Pulmonary artery endothelial cell (primary cell): ENCODE measurements at regions not wholly inside any gene's neighbourhood (a gene's known extent, or its start where the extent isn't known, plus 50 kb on each side); places are given as distances from the start of the nearest gene placed in this dataset.

Experiments
- DNase-seq: peaks from one replicate; pipeline ENCODE4 v3.0.0-alpha.2; 2011; ENCODE audit warnings: low read depth, low spot score

DNA sequence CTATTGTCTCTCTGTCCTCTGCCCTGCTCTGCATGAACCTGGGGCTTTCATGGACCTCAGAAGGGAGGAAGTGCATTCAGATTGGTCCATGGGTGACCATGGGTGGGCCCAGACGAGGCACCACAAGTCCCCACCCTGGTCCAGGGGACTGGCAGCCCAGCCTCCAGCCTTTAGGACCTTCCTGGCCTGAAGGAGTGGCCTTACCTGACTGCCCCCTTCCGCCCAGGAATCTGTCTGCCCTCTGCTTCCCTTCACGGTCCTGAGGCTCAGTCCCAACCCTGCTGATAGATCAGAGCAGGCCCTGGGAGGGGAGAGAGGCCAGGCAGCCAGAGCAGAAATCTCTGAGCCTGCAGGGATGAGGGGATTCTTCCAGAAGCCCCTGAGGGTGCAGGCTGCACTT, 455.4 kb downstream of the PCDH18 start:
- no peak for DNase-seq

DNA sequence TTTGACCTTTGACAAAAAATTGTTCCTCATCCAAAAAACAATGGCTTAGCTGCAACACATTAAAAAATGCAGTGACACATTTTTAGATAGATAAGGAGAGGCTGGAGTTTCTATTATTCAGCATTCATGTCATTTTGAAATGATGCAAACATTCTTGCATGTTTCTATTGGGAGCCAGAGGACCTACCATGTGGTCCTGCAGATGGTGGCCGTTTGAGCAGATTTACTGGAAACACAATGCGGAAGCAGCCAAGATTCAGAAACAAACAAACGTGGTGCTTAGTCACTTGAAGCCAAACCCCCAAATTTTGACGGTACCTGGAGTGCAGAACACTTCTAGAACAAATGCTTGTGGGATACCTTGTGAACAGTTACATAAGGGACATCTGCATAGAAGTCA, 456.7 kb downstream of the PCDH18 start:
- DNase-seq, result no peak

DNA sequence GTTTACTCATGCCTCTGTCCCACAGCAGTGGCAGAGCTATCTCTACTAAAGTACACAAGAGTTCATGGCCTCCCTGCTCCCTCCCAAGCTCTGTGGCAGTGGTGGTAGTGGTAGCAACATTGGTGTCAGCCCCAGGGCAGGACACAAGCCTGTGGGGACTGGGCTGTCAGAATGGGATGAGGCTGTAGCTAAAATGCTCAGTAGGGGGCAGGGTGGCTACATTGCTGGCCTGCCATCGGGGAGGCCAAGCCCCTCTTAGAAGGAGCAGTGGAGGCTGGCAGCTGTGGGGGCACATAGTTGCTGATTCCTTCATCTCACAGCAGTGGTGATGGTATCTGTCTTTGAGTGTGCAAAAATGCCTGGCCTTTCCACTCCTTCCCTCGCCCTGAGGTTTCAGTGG, 461.7 kb downstream of the PCDH18 start:
- no peak for DNase-seq

DNA sequence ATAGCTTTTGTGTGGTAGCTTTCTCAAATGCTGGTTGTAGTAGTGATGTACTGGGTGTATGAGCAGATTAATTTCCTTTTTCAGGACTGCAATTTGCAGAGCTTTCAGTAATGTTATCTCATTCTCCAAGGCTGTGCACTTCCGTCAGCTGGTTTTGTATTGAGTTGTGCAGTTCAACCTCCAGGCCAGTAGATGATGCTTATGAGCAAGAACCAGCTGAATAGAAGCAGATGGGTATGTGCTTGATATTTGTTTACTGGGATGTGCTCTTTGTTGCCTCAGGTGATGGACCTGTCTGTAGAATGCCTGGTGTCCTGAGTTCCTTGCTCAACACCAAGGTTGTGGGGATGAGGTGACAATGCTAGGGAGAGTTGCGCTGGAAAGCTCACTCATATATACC, 462.8 kb downstream of the PCDH18 start:
- no peak for DNase-seq

DNA sequence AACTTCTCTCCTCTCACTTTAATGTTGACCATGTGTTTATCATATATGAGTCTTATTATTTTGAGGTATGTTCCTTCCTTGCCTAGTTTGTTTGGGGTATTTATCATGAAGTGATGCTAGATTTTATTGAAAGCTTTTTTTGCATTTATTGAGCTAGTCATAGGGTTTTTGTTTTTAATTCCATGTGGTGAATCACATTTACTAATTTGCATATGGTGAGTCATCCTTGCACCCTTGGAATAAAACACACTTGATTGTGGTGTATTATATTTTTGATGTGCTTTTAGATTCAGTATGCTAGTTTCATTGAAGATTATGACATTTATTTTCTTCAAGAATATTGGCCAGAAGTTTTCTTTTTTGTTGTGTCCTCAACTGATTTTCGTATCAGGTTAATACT, 464.6 kb downstream of the PCDH18 start:
- no peak for DNase-seq

DNA sequence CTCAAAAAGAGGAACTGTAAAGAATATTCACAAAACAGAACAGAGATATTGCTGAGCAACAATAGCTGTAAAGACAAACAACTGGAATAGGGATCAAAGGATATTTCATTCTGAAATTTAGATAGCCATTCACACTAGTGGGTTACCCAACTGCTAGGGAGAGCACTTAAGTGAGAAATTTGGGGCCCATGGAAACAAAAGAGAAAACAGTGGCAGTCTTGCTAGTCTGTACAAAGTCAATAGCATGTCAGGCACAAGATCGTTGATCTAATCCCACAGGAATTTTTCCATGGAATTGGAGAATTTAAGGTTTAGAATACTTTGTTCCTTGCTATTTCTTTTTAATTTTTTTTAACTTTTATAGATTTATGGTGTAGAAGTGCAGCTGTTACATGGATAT, 467.0 kb downstream of the PCDH18 start:
- no peak for DNase-seq

DNA sequence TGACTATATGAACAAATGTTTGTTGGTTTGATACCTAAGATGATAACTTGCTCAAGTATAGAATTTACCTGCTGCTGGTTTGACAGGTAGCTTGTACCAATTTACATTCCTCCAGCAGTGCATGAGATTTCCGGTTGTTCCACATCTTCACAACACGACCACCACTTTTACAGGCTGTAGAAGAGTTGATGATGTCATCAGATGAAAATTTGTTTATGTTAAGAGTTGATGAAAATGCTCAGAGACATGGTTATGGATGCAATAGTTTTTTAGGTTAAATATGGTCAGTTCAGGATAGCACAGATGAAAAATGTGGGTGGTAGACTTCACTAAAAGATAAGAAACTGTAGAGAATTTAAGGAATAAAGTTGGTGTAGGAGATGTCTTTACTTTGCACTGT, 468.3 kb downstream of the PCDH18 start:
- DNase-seq, result no peak

DNA sequence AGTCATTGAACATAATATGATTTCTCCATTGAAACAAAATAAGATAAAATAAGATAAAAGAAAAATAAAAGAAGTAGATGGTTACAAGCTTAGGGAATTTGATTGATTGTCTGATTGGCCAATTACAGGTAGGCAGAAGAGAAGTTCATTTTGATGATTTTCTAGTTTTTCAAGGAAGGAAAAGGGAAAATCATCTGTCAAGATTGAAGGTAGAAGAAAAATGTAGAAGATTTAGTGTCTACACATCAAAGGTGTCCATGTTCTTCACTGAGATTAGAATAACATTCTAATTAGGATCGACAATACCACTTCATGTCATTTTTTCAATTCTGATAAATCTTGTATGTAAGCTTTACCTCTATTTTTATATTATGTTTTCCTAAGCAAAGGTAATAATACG, 489.1 kb downstream of the PCDH18 start:
- no peak for DNase-seq

DNA sequence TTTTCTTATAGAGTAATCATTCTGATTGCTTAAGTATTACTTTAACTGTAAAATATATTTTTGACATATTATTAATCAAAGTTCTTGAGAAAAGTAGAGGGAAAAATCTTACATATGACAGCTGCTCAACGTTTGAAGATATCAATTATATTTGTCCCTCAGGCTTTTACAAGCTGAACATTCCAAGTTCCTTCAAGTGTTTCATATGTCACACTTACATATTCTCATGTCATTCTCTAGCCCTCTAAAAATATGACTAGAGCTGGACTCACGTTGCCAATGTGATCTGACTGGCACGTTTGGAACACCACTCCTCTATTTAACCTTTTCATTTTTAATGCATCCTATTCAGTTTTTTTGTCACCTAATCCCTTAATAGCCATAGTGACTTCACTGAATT, 492.9 kb downstream of the PCDH18 start:
- no peak for DNase-seq

DNA sequence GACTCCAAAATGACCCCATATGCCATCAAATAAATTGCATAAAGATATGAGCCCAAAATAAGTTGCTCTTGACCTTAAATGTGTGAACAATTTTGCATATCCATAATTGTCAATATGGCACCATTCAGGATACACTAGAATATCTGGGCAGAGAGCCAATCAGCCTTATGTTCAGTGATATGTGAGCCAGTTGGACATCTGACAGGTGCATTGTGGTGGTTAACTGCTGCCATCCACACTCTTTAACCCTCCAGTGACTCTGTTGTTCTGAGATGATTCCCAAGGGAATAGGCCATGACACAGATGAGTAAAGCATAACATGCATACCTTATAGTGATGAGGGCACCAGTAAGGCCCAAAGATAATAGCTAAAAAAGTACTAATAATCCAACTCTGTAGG, 500.1 kb downstream of the PCDH18 start:
- DNase-seq, result no peak

DNA sequence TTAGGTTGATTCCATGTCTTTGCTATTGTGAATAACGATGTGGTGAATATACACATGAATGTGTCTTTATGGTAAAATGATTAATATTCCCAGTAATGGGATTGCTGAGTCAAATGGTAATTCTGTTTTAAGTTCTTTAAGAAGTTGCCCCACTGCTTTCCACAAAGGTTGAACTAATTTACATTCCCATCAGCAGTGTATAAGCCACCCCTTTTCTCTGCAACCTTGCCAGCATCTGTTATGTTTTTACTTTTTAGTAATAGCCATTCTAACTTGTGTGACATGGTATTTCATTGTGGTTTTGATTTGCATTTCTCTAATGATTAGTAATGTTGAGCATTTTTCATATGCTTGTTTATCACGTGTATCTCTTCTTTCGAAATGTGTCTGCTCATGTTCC, 503.3 kb downstream of the PCDH18 start:
- no peak for DNase-seq

DNA sequence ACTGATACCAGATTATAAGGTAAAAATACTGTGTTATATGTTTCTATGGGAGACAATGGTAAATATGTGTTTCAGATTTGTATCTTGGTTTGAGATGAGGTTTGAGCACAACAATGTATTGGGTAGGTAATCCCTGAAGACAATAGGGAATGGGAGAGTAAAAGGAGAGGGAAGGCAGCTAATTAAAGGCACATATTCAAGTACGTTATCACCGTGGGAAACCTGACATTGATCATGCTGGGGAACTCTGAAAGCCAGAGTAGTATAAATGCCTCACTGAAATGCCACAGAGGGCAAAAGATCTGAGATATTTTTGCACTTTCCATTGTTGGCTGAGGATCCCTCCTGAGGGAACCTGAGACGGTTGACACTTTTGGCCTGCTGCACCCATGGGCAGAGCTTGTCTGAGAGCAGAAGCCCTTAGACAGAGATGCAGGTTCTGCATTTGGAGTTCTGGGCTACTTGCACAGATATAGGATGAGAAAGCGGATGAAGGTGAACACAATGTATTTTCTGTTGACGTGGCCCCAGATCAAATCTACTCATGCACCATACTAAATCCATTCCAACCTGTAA, 506.7 kb downstream of the PCDH18 start:
- no peak for DNase-seq

DNA sequence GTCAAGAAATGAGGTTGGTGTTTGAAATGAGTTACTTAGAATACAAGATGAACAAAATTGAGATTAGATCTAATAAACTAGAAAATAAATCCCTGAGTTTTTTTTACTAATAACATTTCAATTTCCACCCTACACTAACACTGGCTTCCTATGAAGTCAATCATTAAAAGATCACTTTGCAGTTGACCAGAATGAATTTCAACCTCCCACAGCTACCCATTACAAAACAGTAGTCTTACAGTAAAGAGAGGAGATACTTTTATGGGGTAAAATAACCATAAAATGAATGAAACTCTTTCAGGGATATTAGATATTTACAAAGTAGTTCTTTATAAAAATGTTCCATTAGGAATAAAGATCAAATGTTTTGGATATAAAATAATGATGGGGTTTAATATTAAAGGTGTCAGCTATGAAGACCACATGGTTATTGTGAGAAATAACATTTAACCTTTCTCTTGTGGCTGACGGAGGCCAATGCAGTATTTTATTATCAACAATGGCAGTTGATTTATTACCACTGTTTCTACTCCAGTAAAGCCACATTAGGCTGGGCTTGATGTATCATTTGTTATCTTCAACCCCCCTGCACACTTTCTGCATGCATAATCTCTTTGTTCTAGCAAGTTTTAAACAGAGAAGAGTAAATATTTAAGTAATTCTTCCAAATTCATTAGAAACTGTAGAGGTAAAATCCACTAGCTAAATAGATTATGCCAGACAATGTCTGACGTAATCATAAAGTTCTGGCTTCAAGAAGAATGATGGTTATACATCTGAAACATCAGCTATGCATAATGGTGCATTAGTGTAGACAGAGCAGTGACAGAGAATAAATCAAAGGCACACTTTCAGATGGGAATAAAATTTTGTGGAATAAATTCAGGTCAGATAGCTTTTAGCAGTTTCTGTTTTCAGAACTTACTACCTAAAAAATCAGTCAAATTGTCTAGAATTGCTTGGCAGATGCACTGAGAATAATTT, 516.6 kb downstream of the PCDH18 start:
- DNase-seq, result no peak

DNA sequence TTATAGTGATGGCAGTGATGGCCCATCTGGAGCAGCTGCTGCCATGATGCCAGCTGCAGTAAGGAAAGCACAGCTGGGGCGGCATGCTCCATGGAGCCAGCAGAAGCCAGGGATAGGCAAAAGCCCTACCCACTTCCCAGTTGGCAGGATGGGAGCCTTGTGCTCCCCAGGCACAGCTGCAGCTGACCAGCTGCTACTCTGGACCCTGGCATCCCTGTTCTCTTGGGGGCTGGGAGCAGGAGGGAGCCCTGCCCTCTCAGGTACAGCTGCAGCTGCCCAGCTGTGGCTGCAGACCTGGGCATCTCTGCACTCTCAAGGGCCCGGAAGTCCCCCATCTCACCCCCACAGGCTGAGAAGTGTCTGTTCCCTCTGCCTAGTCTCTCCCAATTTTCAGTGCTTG, 531.9 kb downstream of the PCDH18 start:
- no peak for DNase-seq

DNA sequence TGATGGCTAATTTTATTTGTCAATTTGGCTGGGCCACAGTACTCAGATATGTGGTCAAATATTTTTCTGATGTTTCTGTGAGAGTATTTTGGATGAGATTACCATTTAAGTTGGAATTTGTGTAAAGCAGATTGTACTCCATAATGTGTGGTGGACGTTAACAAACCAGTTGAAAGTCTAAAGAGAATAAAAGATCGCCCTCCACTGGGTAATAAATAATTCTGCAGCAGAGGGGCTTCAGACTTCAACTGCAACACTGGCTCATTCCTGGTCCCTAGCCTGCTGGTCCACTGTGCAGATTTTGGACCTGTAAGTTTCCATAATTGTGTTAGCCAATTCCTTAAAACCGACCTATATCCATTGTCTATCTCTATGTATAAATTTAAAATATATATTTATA, 540.3 kb downstream of the PCDH18 start:
- DNase-seq, result no peak

DNA sequence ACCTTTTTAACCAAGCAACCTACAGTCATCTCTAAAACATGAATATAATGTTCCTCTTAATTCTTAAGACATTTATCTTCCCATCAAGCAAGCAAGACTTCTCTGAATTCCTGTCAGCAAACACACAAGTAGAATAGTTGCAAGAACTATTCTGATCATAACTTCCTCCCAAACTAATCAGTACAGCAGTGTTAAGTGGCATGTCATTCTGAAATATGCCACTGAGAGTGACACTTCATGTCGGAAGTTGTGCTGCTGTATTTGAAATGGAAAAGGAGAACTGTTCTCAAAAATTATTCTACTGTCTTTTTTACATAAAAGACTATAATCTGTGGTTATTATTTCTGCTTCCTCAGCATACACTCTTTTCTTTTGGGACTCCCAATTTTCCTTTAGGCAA, 546.6 kb downstream of the PCDH18 start:
- no peak for DNase-seq

DNA sequence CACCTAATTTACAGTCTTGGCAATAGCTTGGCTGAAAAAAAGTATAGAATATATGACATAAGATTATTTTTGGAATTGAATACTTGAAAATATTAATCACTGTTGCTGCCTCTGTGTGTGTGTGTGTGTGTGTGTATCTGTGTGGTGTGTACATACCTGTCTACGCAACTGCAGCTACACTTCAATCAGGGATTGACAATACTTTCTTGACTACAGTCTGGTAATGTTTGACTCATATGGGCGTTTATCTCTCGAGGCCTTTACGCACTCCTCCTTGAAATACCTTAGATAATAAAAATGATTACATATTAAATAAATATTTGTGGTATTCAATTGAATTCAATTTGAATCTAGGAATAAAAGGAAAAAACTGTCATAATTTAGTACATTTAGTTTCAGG, 565.2 kb downstream of the PCDH18 start:
- no peak for DNase-seq

DNA sequence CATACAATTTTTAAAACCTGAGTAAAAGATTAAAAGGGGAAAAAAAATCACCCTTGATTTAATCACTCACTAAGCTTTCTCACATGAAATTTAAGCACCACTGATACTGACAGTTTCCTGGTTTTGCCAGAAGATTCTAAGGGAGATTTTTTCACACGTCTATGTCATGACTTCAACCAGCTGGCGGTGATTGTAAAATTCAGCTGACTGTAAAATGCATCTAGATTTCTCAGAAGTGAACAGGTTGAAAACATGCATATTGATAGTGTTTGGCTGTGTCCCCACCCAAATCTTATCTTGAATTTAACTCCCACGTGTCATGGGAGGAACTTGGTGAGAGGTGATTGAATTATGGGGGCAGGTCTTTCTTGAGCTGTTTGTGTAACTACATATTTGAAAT, 566.8 kb downstream of the PCDH18 start:
- no peak for DNase-seq

DNA sequence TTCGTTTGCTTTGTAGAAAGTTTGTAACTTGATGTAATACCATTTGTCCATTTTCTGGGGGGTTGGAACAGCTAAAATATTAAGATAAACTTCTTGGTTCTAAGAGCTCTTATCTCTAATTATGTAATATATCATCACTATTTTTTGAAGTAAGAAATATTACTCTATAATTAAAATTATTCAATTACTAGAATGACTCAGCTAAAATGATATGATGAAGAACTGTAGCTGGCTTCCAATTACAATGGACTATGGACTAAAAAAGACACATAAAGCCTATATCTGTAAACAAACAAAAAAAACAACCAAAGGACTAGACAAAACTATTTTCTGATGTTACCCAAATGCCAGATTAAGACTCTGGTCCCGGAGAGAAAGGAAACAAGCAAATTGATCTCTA, 569.4 kb downstream of the PCDH18 start:
- DNase-seq, result no peak

DNA sequence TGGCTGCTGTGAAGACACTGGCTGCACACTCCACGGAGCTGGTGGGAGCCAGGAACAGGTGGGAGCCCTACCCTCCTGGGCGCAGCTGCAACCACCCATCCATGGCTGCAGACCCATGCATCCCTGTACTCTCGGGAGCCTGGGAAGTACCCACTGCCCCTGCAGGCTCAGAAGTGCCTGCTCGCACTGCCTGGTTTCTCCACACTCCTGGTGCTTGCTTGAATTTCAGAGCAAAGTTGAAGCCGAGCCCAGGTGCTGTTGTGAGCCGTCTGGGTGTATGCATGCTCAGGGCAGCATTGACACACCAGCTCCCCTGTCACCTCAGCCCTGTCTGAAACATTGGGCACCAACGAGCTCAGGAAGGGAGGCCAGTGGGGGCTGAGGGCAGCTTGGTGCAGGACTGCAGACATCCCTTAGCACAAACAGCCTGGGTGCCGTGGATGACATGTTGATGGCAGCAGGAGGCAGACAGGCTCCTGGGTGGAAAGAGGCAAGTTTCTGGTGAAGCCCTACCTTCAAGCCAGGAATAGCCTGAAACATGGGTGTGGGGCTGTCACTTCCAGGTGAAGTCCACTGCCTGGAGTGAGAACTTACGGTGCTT, 585.9 kb downstream of the PCDH18 start:
- no peak for DNase-seq

DNA sequence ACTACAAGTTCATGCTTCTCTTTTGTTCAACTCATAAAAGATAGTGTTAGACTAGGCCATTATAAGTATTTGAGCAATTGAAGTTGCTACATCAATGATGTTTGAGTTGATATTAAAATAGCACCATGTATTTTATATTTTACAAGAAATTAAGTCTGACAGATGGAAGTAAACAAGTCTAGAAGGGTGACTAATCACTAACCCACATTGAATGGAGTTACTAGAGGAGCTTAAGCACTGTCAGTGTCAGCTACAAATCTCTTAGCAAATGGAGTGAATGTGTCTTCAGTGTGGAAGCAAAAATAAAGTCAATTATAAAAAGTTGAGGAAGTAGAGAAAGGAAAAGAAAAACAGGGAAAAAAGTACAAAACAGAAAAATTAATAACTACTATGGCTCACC, 592.5 kb downstream of the PCDH18 start:
- DNase-seq, result no peak

DNA sequence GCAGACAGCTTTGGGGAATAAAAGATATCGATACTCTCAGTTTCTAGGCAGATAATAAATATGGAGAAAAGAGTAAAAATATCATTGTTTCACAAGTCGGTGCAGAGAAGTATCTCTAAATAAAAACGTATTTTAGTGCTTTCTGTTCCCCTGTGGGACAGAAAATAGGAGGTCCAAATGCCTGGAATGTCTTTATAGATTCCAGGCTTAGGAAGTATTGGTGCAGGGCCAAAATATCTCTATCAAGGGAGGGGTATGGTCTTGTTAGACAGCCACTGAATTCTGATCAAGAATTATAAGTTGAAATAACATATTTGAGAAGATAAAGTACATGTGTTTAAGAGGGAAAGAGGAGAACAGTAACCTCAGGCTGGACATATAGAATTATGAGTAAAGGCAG, 596.4 kb downstream of the PCDH18 start:
- DNase-seq, result no peak

DNA sequence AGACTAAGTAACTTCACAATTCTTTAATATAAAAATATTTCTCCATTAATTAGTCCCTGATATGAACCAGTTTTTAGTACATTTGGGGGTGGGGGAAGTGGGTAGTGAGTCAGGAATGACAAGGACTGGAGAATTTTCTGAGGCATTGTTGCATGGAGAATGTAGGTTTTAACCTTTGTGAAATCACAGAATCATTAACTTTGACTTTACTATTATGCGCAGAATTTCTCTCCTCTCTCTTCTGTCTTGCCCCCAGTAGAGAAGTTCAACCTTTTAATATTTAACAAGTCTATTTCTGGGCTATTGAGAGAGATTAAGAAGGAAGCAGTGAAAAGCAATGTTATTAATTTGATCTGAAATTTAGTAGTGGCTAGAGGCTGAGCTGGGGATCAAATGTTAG, 597.0 kb downstream of the PCDH18 start:
- DNase-seq, result no peak
